HL-60 (cell line): ENCODE measurements at regions not wholly inside any gene's neighbourhood (a gene's known extent, or its start where the extent isn't known, plus 50 kb on each side); places are given as distances from the start of the nearest gene placed in this dataset.

Experiments
- DNase-seq, 2 experiments: peaks; one replicate each; pipeline ENCODE4 v3.0.0-alpha.2; 2010 to 2020; ENCODE audit warnings: low read depth in 1 of 2, low spot score in 1 of 2
- H3K27ac ChIP-seq: fragments of 250-450 bp; sonication (Bioruptor Pico); replicated peaks from 2 replicates; pipeline ENCODE4 v1.5.1; 2020; ENCODE audit warnings: mild to moderate bottlenecking, moderate library complexity
- H3K27me3 ChIP-seq: fragments of 250-450 bp; sonication (Bioruptor Pico); 2 replicates; pipeline ENCODE4 v1.5.1; 2021; ENCODE audit warnings: mild to moderate bottlenecking, moderate library complexity; ENCODE audit not compliant: insufficient read depth, poor library complexity, severe bottlenecking
- H3K4me3 ChIP-seq: replicated peaks from 2 replicates; pipeline ENCODE4 v1.5.1; 2011; ENCODE audit warnings: mild to moderate bottlenecking, control low read depth, low read length; ENCODE audit not compliant: insufficient read depth
- GABPA ChIP-seq: IDR thresholded peaks from 2 replicates; pipeline ENCODE4 v1.6.1; 2012; ENCODE audit warnings: low read depth
- POLR2AphosphoS5 ChIP-seq: IDR thresholded peaks from 2 replicates; pipeline ENCODE4 v1.6.1; 2012; ENCODE audit warnings: low read depth
- SPI1 ChIP-seq: IDR thresholded peaks from 2 replicates; pipeline ENCODE4 v1.6.1; 2012; ENCODE audit warnings: low read depth, mild to moderate bottlenecking, borderline replicate concordance
- TF ChIP-seq, protein P1 (sequence below): IDR thresholded peaks from 2 replicates; pipeline ENCODE4 v1.6.1; 2012; ENCODE audit warnings: low read depth; ENCODE audit not compliant: insufficient replicate concordance
- TF ChIP-seq, protein P2 (sequence below): IDR thresholded peaks from one replicate; pipeline ENCODE4 v1.5.1; 2011; ENCODE audit warnings: low read length, control low read depth, inconsistent platforms; ENCODE audit not compliant: insufficient read depth

DNA sequence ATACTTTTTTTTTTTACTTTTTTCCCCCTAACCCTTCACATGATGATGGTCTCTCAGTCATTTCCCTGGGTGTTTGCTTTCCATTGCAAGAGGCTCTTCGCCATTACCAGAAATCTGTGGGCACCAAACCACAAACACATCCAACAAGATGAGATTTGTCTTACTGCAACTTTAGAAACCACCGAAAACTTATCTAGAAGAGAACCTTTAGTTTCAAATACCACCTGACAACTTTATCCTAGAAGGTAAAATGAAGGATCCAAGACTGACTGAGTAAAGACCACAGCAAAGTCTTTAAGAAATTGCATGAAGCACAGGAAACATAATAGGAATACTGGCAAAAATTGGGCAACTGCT, 363.3 kb upstream of the MBL2 start:
- Histone ChIP-seq H3K27me3 (no peaks in the 10 kb centered on the region), H3K4me3 (no peak overlapping the region), H3K27ac (no peak overlapping the region)
- no peak for DNase-seq
- TF ChIP-seq GABPA (no peak), POLR2AphosphoS5 (no peak), SPI1 (no peak)
- TF ChIP-seq, protein P1, sequence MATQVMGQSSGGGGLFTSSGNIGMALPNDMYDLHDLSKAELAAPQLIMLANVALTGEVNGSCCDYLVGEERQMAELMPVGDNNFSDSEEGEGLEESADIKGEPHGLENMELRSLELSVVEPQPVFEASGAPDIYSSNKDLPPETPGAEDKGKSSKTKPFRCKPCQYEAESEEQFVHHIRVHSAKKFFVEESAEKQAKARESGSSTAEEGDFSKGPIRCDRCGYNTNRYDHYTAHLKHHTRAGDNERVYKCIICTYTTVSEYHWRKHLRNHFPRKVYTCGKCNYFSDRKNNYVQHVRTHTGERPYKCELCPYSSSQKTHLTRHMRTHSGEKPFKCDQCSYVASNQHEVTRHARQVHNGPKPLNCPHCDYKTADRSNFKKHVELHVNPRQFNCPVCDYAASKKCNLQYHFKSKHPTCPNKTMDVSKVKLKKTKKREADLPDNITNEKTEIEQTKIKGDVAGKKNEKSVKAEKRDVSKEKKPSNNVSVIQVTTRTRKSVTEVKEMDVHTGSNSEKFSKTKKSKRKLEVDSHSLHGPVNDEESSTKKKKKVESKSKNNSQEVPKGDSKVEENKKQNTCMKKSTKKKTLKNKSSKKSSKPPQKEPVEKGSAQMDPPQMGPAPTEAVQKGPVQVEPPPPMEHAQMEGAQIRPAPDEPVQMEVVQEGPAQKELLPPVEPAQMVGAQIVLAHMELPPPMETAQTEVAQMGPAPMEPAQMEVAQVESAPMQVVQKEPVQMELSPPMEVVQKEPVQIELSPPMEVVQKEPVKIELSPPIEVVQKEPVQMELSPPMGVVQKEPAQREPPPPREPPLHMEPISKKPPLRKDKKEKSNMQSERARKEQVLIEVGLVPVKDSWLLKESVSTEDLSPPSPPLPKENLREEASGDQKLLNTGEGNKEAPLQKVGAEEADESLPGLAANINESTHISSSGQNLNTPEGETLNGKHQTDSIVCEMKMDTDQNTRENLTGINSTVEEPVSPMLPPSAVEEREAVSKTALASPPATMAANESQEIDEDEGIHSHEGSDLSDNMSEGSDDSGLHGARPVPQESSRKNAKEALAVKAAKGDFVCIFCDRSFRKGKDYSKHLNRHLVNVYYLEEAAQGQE = no peak
- TF ChIP-seq, protein P2, sequence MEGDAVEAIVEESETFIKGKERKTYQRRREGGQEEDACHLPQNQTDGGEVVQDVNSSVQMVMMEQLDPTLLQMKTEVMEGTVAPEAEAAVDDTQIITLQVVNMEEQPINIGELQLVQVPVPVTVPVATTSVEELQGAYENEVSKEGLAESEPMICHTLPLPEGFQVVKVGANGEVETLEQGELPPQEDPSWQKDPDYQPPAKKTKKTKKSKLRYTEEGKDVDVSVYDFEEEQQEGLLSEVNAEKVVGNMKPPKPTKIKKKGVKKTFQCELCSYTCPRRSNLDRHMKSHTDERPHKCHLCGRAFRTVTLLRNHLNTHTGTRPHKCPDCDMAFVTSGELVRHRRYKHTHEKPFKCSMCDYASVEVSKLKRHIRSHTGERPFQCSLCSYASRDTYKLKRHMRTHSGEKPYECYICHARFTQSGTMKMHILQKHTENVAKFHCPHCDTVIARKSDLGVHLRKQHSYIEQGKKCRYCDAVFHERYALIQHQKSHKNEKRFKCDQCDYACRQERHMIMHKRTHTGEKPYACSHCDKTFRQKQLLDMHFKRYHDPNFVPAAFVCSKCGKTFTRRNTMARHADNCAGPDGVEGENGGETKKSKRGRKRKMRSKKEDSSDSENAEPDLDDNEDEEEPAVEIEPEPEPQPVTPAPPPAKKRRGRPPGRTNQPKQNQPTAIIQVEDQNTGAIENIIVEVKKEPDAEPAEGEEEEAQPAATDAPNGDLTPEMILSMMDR = no peak

DNA sequence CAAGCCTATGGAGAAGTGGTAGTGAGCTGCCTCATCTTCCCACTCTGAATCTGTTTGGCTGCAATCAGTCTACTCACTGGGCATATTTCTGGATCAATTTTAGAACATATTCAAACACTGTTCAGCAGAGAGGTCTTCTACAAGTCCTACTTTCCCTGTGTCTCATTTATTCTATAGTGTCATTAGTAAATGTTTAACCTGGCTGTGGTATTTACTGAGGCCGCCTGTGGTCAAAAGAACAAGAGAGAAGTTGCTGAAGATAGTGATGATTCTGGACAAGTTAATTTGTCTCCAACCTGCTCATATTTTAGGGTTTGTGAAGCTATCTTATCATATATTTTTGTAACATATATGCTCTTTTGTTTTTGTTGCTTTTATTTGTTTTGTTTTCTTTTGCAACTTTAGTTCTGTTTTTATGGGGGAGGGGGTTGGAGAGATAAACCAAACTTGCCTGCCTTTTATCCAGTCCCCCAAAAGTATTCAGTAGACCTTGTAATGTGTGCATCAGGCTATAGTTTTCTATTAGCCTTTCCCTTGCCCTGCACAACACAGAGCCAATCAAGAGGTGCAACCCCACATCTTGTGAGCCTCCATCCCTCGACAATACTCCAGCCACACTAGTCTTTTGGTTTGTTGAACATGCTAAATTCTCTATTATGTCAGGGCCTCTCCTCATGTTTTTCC, 362.8 kb upstream of the MBL2 start:
- no peak overlapping the region for H3K4me3 ChIP-seq
- no peak overlapping the region for H3K27ac ChIP-seq
- TF ChIP-seq SPI1 = no peak
- no peak for TF ChIP-seq GABPA
- no peaks in the 10 kb centered on the region for H3K27me3 ChIP-seq
- no peak for DNase-seq

DNA sequence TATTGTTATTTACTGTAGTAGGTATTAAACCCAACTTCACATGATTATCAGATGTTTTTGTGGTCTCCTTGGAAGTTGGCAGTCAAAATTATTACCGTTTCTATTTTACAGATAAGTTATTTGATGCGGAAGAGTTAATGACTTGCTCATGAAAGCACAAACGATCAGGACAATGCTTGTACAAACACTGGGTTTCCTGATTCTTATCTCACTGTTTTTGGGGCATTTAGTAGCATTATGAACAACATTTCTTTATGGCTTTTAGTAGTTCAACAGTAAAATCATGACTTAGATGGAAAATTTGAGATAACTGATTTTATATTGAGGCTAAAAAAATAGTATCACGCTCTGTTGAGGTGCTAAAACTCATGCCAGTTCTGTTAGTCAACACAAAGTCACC, 361.5 kb upstream of the MBL2 start:
- H3K27ac ChIP-seq = no peak overlapping the region
- H3K27me3 ChIP-seq = no peaks in the 10 kb centered on the region
- no peak overlapping the region for H3K4me3 ChIP-seq
- TF ChIP-seq, protein P2 = no peak
- no peak for TF ChIP-seq GABPA
- DNase-seq = no peak

DNA sequence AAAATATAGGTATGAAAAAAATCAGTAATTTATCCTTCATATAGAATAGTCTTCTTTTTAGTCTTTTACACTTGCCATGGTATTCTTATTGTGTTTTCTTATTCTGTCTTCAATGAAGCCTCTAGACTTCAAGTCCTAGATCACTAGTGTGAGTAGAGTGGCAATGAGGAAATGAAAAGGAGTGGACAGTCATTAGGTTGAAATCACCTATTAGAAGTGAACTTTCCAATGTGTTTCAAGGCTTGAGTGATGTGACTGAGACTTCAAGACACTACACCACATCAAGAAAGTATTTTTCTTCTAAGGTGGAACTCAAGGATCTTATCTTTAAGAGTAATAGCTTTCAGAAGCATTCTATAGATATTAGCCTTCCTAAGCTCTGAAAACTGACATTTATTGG, 357.8 kb upstream of the MBL2 start:
- no peaks in the 10 kb centered on the region for H3K27me3 ChIP-seq
- TF ChIP-seq, protein P1 = no peak
- no peak for TF ChIP-seq SPI1
- no peak for TF ChIP-seq GABPA
- no peak for TF ChIP-seq POLR2AphosphoS5
- TF ChIP-seq, protein P2 = no peak
- no peak for DNase-seq
- H3K27ac ChIP-seq = no peak overlapping the region
- no peak overlapping the region for H3K4me3 ChIP-seq
